GM12878 (cell line): ENCODE measurements at regions not wholly inside any gene's neighbourhood (a gene's known extent, or its start where the extent isn't known, plus 50 kb on each side); places are given as distances from the start of the nearest gene placed in this dataset.

Source experiments
- ATAC-seq: fragments of 200-7000 bp; cut with Tn5 transposase; 3 replicates; pipeline ENCODE4 v1.9.1; 2020; ENCODE audit warnings: mild to moderate bottlenecking, moderate library complexity
- BruUV-seq: library from RNA; stranded (reverse); fragments of 400-500 nt; replicated peaks from 2 replicates; lab custom pipeline; 2021; lab: Mats Ljungman, UMichigan
- CTCF ChIA-PET: fragments of 300-600 bp; sonication (Branson Sonifier 250); formaldehyde crosslinking; extraction: SDS; loops from one replicate; lab custom pipeline; 2021; ENCODE audit warnings: inconsistent platforms; lab: Yijun Ruan, JAX
- POLR2A ChIA-PET: fragments of 350-600 bp; formaldehyde crosslinking; extraction: SDS; loops from one replicate; lab custom pipeline; 2021; ENCODE audit warnings: inconsistent platforms; lab: Charles Lee
- RAD21 ChIA-PET: fragments of 300-600 bp; sonication (Branson Sonifier 250); formaldehyde crosslinking; loops from one replicate; lab custom pipeline; 2023; ENCODE audit warnings: antibody characterized with exemption; ENCODE audit not compliant: unreplicated experiment; lab: Charles Lee
- SMC1A ChIA-PET: fragments of 300-600 bp; sonication (Branson Sonifier 250); formaldehyde crosslinking; loops from one replicate; lab custom pipeline; 2023; ENCODE audit not compliant: unreplicated experiment, uncharacterized antibody; lab: Charles Lee
- DNase-seq: peaks from one replicate; pipeline ENCODE4 v3.0.0-alpha.2; 2011; ENCODE audit warnings: low read depth, low spot score
- FAIRE-seq: peaks from 3 replicates; lab custom pipeline; 2011; peaks lifted over from hg19 to GRCh38; lab: Jason Lieb, UNC
- H2AFZ ChIP-seq: 2 replicates; pipeline ENCODE4 v1.6.0; 2011; ENCODE audit warnings: low read depth, low read length, control low read depth; ENCODE audit not compliant: control insufficient read depth
- H3K27ac ChIP-seq: 2 replicates; pipeline ENCODE4 v1.5.1; 2011; ENCODE audit warnings: control low read depth; ENCODE audit not compliant: control insufficient read depth, insufficient read depth
- H3K27me3 ChIP-seq, 2 experiments: replicated peaks in 1 of 2; 2 replicates each; pipeline versions ENCODE4 v1.6.0 to v1.6.1; 2011; ENCODE audit warnings: low read length in 1 of 2; ENCODE audit not compliant: control insufficient read depth in 2 of 2, insufficient read depth in 2 of 2
- H3K36me3 ChIP-seq, 2 experiments: 2 replicates each; pipeline ENCODE4 v1.5.1; 2011; ENCODE audit warnings: low read length in 1 of 2; ENCODE audit not compliant: control insufficient read depth in 2 of 2, insufficient read depth in 2 of 2
- H3K4me1 ChIP-seq: 2 replicates; pipeline ENCODE4 v1.6.1; 2011; ENCODE audit warnings: mild to moderate bottlenecking, low read length, moderate library complexity, mixed read lengths; ENCODE audit not compliant: control insufficient read depth, insufficient read depth
- H3K4me2 ChIP-seq: 2 replicates; pipeline ENCODE4 v1.6.0; 2011; ENCODE audit warnings: control low read depth; ENCODE audit not compliant: control insufficient read depth, insufficient read depth
- H3K4me3 ChIP-seq: fragments of 200-600 bp; sonication (generic); 2 replicates; pipeline ENCODE4 v1.5.1; 2016
- H3K79me2 ChIP-seq: 2 replicates; pipeline ENCODE4 v1.6.0; 2011; ENCODE audit warnings: low read length; ENCODE audit not compliant: control insufficient read depth, insufficient read depth
- H3K9ac ChIP-seq: 2 replicates; pipeline ENCODE4 v1.8.0; 2011; ENCODE audit warnings: low read length, control low read depth, mixed read lengths; ENCODE audit not compliant: control insufficient read depth, insufficient read depth
- H3K9me3 ChIP-seq: replicated peaks from 3 replicates; pipeline ENCODE4 v1.5.1; 2011; ENCODE audit warnings: mild to moderate bottlenecking, low read length; ENCODE audit not compliant: control insufficient read depth, insufficient read depth
- H4K20me1 ChIP-seq: 2 replicates; pipeline ENCODE4 v1.6.0; 2011; ENCODE audit not compliant: control insufficient read depth, insufficient read depth
- CEBPB ChIP-seq, 2 experiments: fragments of 150-350 bp in 1 of 2; IDR thresholded peaks; 2 replicates each; pipeline ENCODE4 v1.6.1; 2012 to 2014; ENCODE audit warnings: low read depth in 2 of 2, low read length in 2 of 2, borderline replicate concordance in 1 of 2, inconsistent platforms in 1 of 2
- MYB ChIP-seq: fragments of 150-350 bp; IDR thresholded peaks from 2 replicates; pipeline ENCODE4 v1.6.1; 2014; ENCODE audit warnings: mild to moderate bottlenecking, low read depth, low read length, borderline replicate concordance
- RAD21 ChIP-seq: IDR thresholded peaks from 2 replicates; pipeline ENCODE4 v1.6.1; 2011; ENCODE audit warnings: mild to moderate bottlenecking, low read depth, low read length, moderate library complexity; ENCODE audit not compliant: insufficient read depth
- RCOR1 ChIP-seq: conservative IDR thresholded peaks from 2 replicates; pipeline ENCODE4 v1.6.1; 2012; ENCODE audit warnings: low read depth, low read length, improper control_type of control experiment
- RUNX3 ChIP-seq: IDR thresholded peaks from 2 replicates; pipeline ENCODE4 v1.6.1; 2012; ENCODE audit warnings: low read length, inconsistent platforms
- SIX5 ChIP-seq: IDR thresholded peaks from 2 replicates; pipeline ENCODE4 v1.6.1; 2011; ENCODE audit warnings: mild to moderate bottlenecking, low read depth, low read length, moderate library complexity; ENCODE audit not compliant: severe bottlenecking
- SMC3 ChIP-seq: IDR thresholded peaks from 2 replicates; pipeline ENCODE4 v1.6.1; 2011; ENCODE audit warnings: low read length, improper control_type of control experiment, borderline replicate concordance
- TCF12 ChIP-seq: IDR thresholded peaks from 2 replicates; pipeline ENCODE4 v1.6.1; 2011; ENCODE audit warnings: low read depth, mild to moderate bottlenecking, low read length
- TCF7 ChIP-seq: IDR thresholded peaks from 2 replicates; pipeline ENCODE4 v1.6.1; 2014; ENCODE audit warnings: antibody characterized with exemption, borderline replicate concordance
- ZSCAN29 ChIP-seq: fragments of 450-650 bp; IDR thresholded peaks from 2 replicates; pipeline ENCODE4 v1.6.1; 2017; ENCODE audit warnings: mild to moderate bottlenecking, moderate library complexity
- WGBS: methylation state at CpG from one replicate; pipeline ENCODE4 v1.1.6; 2016; ENCODE audit warnings: low lambda C conversion rate; ENCODE audit not compliant: insufficient replicate concordance, insufficient coverage; ENCODE audit errors: missing lambda C conversion rate; 5-methylcytosine and 5-hydroxymethylcytosine counted together
- in situ Hi-C: fragments of 300-500 bp; cut with MboI; formaldehyde crosslinking; loops from 9 replicates; pipeline ENCODE4 v1.14.3; 2018; ENCODE audit warnings: mixed read lengths
- intact Hi-C: fragments of 100-400 bp; cut with micrococcal nuclease; formaldehyde crosslinking; loops from one replicate; pipeline ENCODE4 v1.14.2; 2022; ENCODE audit not compliant: unreplicated experiment
- TF ChIP-seq, protein P1 (sequence below): fragments of 450-650 bp; IDR thresholded peaks from 2 replicates; pipeline ENCODE4 v1.6.1; 2017; ENCODE audit warnings: antibody characterized with exemption, mild to moderate bottlenecking, moderate library complexity
- TF ChIP-seq, protein P2 (sequence below): fragments of 450-650 bp; IDR thresholded peaks from 2 replicates; pipeline ENCODE4 v1.6.1; 2016; ENCODE audit warnings: mild to moderate bottlenecking
- TF ChIP-seq, protein P3 (sequence below): fragments of 450-650 bp; conservative IDR thresholded peaks from 2 replicates; pipeline ENCODE4 v1.6.1; 2017; ENCODE audit warnings: mild to moderate bottlenecking, moderate library complexity
- TF ChIP-seq, protein P4 (sequence below): IDR thresholded peaks from 2 replicates; pipeline ENCODE4 v1.6.1; 2011; ENCODE audit warnings: low read depth, mild to moderate bottlenecking, low read length, moderate library complexity, borderline replicate concordance; ENCODE audit errors: extremely low read depth

DNA sequence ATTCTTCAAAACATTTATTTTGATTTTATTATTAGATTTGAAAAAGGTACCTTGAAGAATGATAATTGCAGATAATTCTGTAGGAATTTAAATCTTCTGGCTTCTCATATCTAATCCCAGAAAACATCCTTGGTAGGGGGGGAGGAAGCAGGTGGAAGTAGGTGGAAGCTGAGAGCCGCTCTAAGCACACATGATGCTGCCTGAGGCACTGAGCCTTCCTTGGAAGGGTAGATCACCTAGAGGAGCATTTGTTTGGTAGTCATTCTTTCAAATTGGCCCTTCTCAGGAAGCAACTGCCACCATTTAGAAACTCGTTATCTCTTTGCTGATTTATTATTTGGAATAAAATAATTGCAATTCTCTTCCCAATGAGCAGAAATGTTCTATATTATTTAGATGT, 623.3 kb downstream of the CD109 start:
- H3K4me2 ChIP-seq = no peak overlapping the region
- no peak for ATAC-seq
- no peak for DNase-seq
- H3K4me1 ChIP-seq = no peaks in the 10 kb centered on the region
- no peaks in the 10 kb centered on the region for H3K79me2 ChIP-seq
- no peak overlapping the region for H3K4me3 ChIP-seq
- in situ Hi-C loops = no loop called here
- POLR2A ChIA-PET = no interaction called here
- CTCF ChIA-PET = interaction anchor here (0.7 kb wide), 1 partner anchor 61 kb away, joined by 3 read pairs; no protein-coding TSS in a partner anchor
- TF ChIP-seq RUNX3 = no peak
- no peak for TF ChIP-seq CEBPB (IDR thresholded peaks at IDR 0.05; ENCODE audit: borderline replicate concordance in 1 of 2, low read depth in 2 of 2, low read length in 2 of 2)
- no peak for TF ChIP-seq RCOR1
- no peak for TF ChIP-seq RAD21
- no peak for TF ChIP-seq MYB
- TF ChIP-seq, protein P1, sequence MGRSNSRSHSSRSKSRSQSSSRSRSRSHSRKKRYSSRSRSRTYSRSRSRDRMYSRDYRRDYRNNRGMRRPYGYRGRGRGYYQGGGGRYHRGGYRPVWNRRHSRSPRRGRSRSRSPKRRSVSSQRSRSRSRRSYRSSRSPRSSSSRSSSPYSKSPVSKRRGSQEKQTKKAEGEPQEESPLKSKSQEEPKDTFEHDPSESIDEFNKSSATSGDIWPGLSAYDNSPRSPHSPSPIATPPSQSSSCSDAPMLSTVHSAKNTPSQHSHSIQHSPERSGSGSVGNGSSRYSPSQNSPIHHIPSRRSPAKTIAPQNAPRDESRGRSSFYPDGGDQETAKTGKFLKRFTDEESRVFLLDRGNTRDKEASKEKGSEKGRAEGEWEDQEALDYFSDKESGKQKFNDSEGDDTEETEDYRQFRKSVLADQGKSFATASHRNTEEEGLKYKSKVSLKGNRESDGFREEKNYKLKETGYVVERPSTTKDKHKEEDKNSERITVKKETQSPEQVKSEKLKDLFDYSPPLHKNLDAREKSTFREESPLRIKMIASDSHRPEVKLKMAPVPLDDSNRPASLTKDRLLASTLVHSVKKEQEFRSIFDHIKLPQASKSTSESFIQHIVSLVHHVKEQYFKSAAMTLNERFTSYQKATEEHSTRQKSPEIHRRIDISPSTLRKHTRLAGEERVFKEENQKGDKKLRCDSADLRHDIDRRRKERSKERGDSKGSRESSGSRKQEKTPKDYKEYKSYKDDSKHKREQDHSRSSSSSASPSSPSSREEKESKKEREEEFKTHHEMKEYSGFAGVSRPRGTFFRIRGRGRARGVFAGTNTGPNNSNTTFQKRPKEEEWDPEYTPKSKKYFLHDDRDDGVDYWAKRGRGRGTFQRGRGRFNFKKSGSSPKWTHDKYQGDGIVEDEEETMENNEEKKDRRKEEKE = no peak
- TF ChIP-seq, protein P2, sequence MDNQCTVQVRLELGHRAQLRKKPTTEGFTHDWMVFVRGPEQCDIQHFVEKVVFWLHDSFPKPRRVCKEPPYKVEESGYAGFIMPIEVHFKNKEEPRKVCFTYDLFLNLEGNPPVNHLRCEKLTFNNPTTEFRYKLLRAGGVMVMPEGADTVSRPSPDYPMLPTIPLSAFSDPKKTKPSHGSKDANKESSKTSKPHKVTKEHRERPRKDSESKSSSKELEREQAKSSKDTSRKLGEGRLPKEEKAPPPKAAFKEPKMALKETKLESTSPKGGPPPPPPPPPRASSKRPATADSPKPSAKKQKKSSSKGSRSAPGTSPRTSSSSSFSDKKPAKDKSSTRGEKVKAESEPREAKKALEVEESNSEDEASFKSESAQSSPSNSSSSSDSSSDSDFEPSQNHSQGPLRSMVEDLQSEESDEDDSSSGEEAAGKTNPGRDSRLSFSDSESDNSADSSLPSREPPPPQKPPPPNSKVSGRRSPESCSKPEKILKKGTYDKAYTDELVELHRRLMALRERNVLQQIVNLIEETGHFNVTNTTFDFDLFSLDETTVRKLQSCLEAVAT = no peak
- TF ChIP-seq TCF7 = no peak
- no peak for TF ChIP-seq SMC3
- no peak for TF ChIP-seq TCF12
- TF ChIP-seq, protein P3, sequence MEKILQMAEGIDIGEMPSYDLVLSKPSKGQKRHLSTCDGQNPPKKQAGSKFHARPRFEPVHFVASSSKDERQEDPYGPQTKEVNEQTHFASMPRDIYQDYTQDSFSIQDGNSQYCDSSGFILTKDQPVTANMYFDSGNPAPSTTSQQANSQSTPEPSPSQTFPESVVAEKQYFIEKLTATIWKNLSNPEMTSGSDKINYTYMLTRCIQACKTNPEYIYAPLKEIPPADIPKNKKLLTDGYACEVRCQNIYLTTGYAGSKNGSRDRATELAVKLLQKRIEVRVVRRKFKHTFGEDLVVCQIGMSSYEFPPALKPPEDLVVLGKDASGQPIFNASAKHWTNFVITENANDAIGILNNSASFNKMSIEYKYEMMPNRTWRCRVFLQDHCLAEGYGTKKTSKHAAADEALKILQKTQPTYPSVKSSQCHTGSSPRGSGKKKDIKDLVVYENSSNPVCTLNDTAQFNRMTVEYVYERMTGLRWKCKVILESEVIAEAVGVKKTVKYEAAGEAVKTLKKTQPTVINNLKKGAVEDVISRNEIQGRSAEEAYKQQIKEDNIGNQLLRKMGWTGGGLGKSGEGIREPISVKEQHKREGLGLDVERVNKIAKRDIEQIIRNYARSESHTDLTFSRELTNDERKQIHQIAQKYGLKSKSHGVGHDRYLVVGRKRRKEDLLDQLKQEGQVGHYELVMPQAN = no peak
- TF ChIP-seq SIX5 = no peak
- TF ChIP-seq, protein P4, sequence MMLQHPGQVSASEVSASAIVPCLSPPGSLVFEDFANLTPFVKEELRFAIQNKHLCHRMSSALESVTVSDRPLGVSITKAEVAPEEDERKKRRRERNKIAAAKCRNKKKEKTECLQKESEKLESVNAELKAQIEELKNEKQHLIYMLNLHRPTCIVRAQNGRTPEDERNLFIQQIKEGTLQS = no peak
- TF ChIP-seq ZSCAN29 = no peak
- TF ChIP-seq, all 136 proteins: peak for 0
- Histone ChIP-seq H3K27ac (no peak overlapping the region), H4K20me1 (no peaks in the 10 kb centered on the region), H3K27me3 (no peaks in the 10 kb centered on the region), H3K9me3 (no peaks in the 10 kb centered on the region), H3K9ac (no peak overlapping the region), H2AFZ (no peak overlapping the region), H3K36me3 (no peaks in the 10 kb centered on the region)
- ChIA-PET RAD21 (interaction anchor here (0.6 kb wide), 1 partner anchor 152 kb away, joined by 4 read pairs; no protein-coding TSS in a partner anchor), SMC1A (no interaction called here)
- BruUV-seq = no TSS peak
- FAIRE-seq = no peak
- 0% methylated on average over 2 of the region's 2 CpGs for WGBS
- intact Hi-C loops = no loop called here
